Ishikawa (cell line): ENCODE measurements at regions not wholly inside any gene's neighbourhood (a gene's known extent, or its start where the extent isn't known, plus 50 kb on each side); places are given as distances from the start of the nearest gene placed in this dataset.

ENCODE experiments used
- CEBPB ChIP-seq: IDR thresholded peaks from 2 replicates; pipeline ENCODE4 v1.6.1; 2012
- CREB1 ChIP-seq: IDR thresholded peaks from 2 replicates; pipeline ENCODE4 v1.6.1; 2012; ENCODE audit warnings: low read depth
- EGR1 ChIP-seq: IDR thresholded peaks from 2 replicates; pipeline ENCODE4 v1.6.1; 2012
- EP300 ChIP-seq: IDR thresholded peaks from 2 replicates; pipeline ENCODE4 v1.6.1; 2012; ENCODE audit warnings: borderline replicate concordance
- FOXM1 ChIP-seq: IDR thresholded peaks from 2 replicates; pipeline ENCODE4 v1.6.1; 2012; ENCODE audit warnings: low read depth, borderline replicate concordance
- MAX ChIP-seq: IDR thresholded peaks from 2 replicates; pipeline ENCODE4 v1.6.1; 2012
- NFIC ChIP-seq: IDR thresholded peaks from 2 replicates; pipeline ENCODE4 v1.6.1; 2012
- RAD21 ChIP-seq: IDR thresholded peaks from 2 replicates; pipeline ENCODE4 v1.6.1; 2012; ENCODE audit warnings: low read depth
- TAF1 ChIP-seq: IDR thresholded peaks from 2 replicates; pipeline ENCODE4 v1.6.1; 2012; ENCODE audit warnings: low read depth, mild to moderate bottlenecking
- TCF12 ChIP-seq: IDR thresholded peaks from 2 replicates; pipeline ENCODE4 v1.6.1; 2012; ENCODE audit warnings: low read depth
- YY1 ChIP-seq: IDR thresholded peaks from 2 replicates; pipeline ENCODE4 v1.6.1; 2012; ENCODE audit warnings: low read depth
- ZBTB7A ChIP-seq: IDR thresholded peaks from 2 replicates; pipeline ENCODE4 v1.6.1; 2012; ENCODE audit warnings: low read depth
- TF ChIP-seq, protein P1 (sequence below): IDR thresholded peaks from 2 replicates; pipeline ENCODE4 v1.6.1; 2012; ENCODE audit warnings: low read depth, mild to moderate bottlenecking
- TF ChIP-seq, protein P2 (sequence below): IDR thresholded peaks from 2 replicates; pipeline ENCODE4 v1.6.1; 2012

DNA sequence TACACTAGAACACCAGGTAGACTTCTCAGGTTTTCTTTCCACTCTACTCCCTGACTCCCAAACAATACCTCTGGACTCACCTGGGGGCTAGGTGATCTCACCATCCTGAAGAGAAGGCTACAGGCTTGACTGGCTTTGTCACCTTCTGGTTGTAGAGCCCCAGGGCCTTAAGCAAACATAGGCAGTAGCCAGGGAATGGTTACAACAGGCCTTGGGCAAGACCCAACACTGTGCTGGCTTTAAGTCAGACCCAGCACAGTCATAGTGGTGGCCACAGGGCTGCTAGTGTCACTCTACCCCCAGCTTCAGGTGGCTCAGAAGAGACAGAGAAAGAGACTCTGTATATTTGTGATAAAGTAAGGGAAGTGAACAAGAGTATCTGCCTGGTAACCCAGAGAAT lies 118.1 kb upstream of the EMCN start:
- no peak for TF ChIP-seq EP300
- no peak for TF ChIP-seq CREB1
- no peak for TF ChIP-seq RAD21
- no peak for TF ChIP-seq MAX
- no peak for TF ChIP-seq YY1
- TF ChIP-seq, protein P1, sequence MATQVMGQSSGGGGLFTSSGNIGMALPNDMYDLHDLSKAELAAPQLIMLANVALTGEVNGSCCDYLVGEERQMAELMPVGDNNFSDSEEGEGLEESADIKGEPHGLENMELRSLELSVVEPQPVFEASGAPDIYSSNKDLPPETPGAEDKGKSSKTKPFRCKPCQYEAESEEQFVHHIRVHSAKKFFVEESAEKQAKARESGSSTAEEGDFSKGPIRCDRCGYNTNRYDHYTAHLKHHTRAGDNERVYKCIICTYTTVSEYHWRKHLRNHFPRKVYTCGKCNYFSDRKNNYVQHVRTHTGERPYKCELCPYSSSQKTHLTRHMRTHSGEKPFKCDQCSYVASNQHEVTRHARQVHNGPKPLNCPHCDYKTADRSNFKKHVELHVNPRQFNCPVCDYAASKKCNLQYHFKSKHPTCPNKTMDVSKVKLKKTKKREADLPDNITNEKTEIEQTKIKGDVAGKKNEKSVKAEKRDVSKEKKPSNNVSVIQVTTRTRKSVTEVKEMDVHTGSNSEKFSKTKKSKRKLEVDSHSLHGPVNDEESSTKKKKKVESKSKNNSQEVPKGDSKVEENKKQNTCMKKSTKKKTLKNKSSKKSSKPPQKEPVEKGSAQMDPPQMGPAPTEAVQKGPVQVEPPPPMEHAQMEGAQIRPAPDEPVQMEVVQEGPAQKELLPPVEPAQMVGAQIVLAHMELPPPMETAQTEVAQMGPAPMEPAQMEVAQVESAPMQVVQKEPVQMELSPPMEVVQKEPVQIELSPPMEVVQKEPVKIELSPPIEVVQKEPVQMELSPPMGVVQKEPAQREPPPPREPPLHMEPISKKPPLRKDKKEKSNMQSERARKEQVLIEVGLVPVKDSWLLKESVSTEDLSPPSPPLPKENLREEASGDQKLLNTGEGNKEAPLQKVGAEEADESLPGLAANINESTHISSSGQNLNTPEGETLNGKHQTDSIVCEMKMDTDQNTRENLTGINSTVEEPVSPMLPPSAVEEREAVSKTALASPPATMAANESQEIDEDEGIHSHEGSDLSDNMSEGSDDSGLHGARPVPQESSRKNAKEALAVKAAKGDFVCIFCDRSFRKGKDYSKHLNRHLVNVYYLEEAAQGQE: no peak
- no peak for TF ChIP-seq TCF12
- TF ChIP-seq NFIC: no peak
- TF ChIP-seq, protein P2, sequence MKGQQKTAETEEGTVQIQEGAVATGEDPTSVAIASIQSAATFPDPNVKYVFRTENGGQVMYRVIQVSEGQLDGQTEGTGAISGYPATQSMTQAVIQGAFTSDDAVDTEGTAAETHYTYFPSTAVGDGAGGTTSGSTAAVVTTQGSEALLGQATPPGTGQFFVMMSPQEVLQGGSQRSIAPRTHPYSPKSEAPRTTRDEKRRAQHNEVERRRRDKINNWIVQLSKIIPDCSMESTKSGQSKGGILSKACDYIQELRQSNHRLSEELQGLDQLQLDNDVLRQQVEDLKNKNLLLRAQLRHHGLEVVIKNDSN: no peak
- TF ChIP-seq ZBTB7A: no peak
- no peak for TF ChIP-seq TAF1
- TF ChIP-seq EGR1: no peak
- TF ChIP-seq CEBPB: no peak
- no peak for TF ChIP-seq FOXM1
